ENCODE measurements at regions not wholly inside any gene's neighbourhood (a gene's known extent, or its start where the extent isn't known, plus 50 kb on each side); places are given as distances from the start of the nearest gene placed in this dataset.

- Histone ChIP-seq H3K27ac (no peak overlapping the region), H3K4me3 (no peak overlapping the region)
- DNase-seq (ENCODE audit: low spot score) = no peak
- peak; percentile 42 for TF ChIP-seq CTCF (IDR thresholded peaks at IDR 0.05)
Measured at GRCh38 chr7:55280031-55280454, 85.1 kb upstream of the LANCL2 start.

- no peak for TF ChIP-seq CTCF (IDR thresholded peaks at IDR 0.05)
- Histone ChIP-seq H3K27ac (no peak overlapping the region), H3K4me3 (no peak overlapping the region)
- DNase-seq (ENCODE audit: low spot score) = no peak
Measured at GRCh38 chr7:55285665-55286064, 79.5 kb upstream of the LANCL2 start.

GRCh38 chr7:55286666-55287065, 78.5 kb upstream of the LANCL2 start:
- Histone ChIP-seq H3K4me3 (no peak overlapping the region), H3K27ac (no peak overlapping the region)
- DNase-seq (ENCODE audit: low spot score) = no peak
- no peak for TF ChIP-seq CTCF (IDR thresholded peaks at IDR 0.05)

- DNase-seq (ENCODE audit: low spot score) = no peak
- Histone ChIP-seq H3K4me3 (no peak overlapping the region), H3K27ac (no peak overlapping the region)
- TF ChIP-seq CTCF (IDR thresholded peaks at IDR 0.05) = no peak
Measured at GRCh38 chr7:55288070-55288824, 76.9 kb upstream of the LANCL2 start.

- no peak for DNase-seq (ENCODE audit: low spot score)
- no peak for TF ChIP-seq CTCF (IDR thresholded peaks at IDR 0.05)
- H3K4me3 ChIP-seq = no peak overlapping the region
- H3K27ac ChIP-seq = no peak overlapping the region
Measured at GRCh38 chr7:55296070-55296469, 69.1 kb upstream of the LANCL2 start.

- DNase-seq (ENCODE audit: low spot score) = no peak
- Histone ChIP-seq H3K27ac (no peak overlapping the region), H3K4me3 (no peak overlapping the region)
- TF ChIP-seq CTCF (IDR thresholded peaks at IDR 0.05) = no peak
Measured at GRCh38 chr7:55299273-55299967, 65.7 kb upstream of the LANCL2 start.

GRCh38 chr7:55303220-55303619, 61.9 kb upstream of the LANCL2 start:
- Histone ChIP-seq H3K4me3 (no peak overlapping the region), H3K27ac (no peak overlapping the region)
- TF ChIP-seq CTCF (IDR thresholded peaks at IDR 0.05) = no peak
- no peak for DNase-seq (ENCODE audit: low spot score)
